GM21717 (cell line): ENCODE measurements at regions not wholly inside any gene's neighbourhood (a gene's known extent, or its start where the extent isn't known, plus 50 kb on each side); places are given as distances from the start of the nearest gene placed in this dataset.
"Not testable (repeated sequence)": the region's sequence is repeated elsewhere in the genome, so short reads cannot be mapped to it uniquely, and the experiment has no call there.

ENCODE experiments used
- ATAC-seq: cut with Tn5 transposase; IDR thresholded peaks from one replicate; pipeline ENCODE4 v1.9.1; 2021; ENCODE audit warnings: mild to moderate bottlenecking, moderate library complexity; ENCODE audit not compliant: unreplicated experiment

GRCh38 chr9:38944881-38945449 is 225.0 kb upstream of the FAM240B start:
- not testable (repeated sequence) for ATAC-seq

GRCh38 chr9:38940501-38940900 is 220.6 kb upstream of the FAM240B start:
- not testable (repeated sequence) for ATAC-seq

GRCh38 chr9:38938637-38939036 is 218.7 kb upstream of the FAM240B start:
- not testable (repeated sequence) for ATAC-seq

- ATAC-seq, result not testable (repeated sequence)
Measured at GRCh38 chr9:38927970-38928369, 208.0 kb upstream of the FAM240B start.

GRCh38 chr9:38926565-38926964 is 206.6 kb upstream of the FAM240B start:
- ATAC-seq, result not testable (repeated sequence)

- ATAC-seq, result not testable (repeated sequence)
Measured at GRCh38 chr9:38921253-38921652, 201.3 kb upstream of the FAM240B start.

GRCh38 chr9:38910629-38911028 is 190.7 kb upstream of the FAM240B start:
- ATAC-seq, result not testable (repeated sequence)

- ATAC-seq, result not testable (repeated sequence)
Measured at GRCh38 chr9:38904719-38905118, 184.8 kb upstream of the FAM240B start.

- not testable (repeated sequence) for ATAC-seq
Measured at GRCh38 chr9:38901534-38902177, 181.7 kb upstream of the FAM240B start.

GRCh38 chr9:38896404-38896803 is 176.5 kb upstream of the FAM240B start:
- not testable (repeated sequence) for ATAC-seq

- ATAC-seq, result peak; percentile 85
Measured at GRCh38 chr9:38895227-38895626, 175.3 kb upstream of the FAM240B start.

- ATAC-seq, result not testable (repeated sequence)
Measured at GRCh38 chr9:38892539-38893232, 172.8 kb upstream of the FAM240B start.

GRCh38 chr9:38886076-38886475 is 166.1 kb upstream of the FAM240B start:
- ATAC-seq, result not testable (repeated sequence)

GRCh38 chr9:38875616-38876015 is 155.7 kb upstream of the FAM240B start:
- ATAC-seq, result not testable (repeated sequence)

- ATAC-seq, result not testable (repeated sequence)
Measured at GRCh38 chr9:38871282-38871940, 151.5 kb upstream of the FAM240B start.

GRCh38 chr9:38859827-38860226 is 139.9 kb upstream of the FAM240B start:
- ATAC-seq, result not testable (repeated sequence)

GRCh38 chr9:38848966-38849365 is 129.0 kb upstream of the FAM240B start:
- ATAC-seq, result not testable (repeated sequence)

GRCh38 chr9:38840213-38840612 is 120.3 kb upstream of the FAM240B start:
- ATAC-seq, result not testable (repeated sequence)

GRCh38 chr9:38833706-38834105 is 113.8 kb upstream of the FAM240B start:
- not testable (repeated sequence) for ATAC-seq

- ATAC-seq, result not testable (repeated sequence)
Measured at GRCh38 chr9:38813855-38814254, 93.9 kb upstream of the FAM240B start.

- ATAC-seq, result not testable (repeated sequence)
Measured at GRCh38 chr9:38807919-38808459, 88.1 kb upstream of the FAM240B start.
